Suprapubic skin (tissue), 4 donors: ENCODE measurements at regions not wholly inside any gene's neighbourhood (a gene's known extent, or its start where the extent isn't known, plus 50 kb on each side); places are given as distances from the start of the nearest gene placed in this dataset.
"Not testable (repeated sequence)": the region's sequence is repeated elsewhere in the genome, so short reads cannot be mapped to it uniquely, and the experiment has no call there.

ENCODE experiments used
- CTCF ChIP-seq, 2 donors: fragments of 200-600 bp in 1 of 2; fragments of 450-650 bp in 1 of 2; sonication (generic) in 1 of 2; IDR thresholded peaks; one replicate each; pipeline ENCODE4 v1.5.1; 2016 to 2019; ENCODE audit warnings: antibody characterized with exemption in 2 of 2, mild to moderate bottlenecking in 1 of 2, moderate library complexity in 1 of 2
- EP300 ChIP-seq: sonication (generic); formaldehyde crosslinking; IDR thresholded peaks from one replicate; pipeline ENCODE4 v1.6.1; 2017; ENCODE audit warnings: antibody characterized with exemption
- POLR2A ChIP-seq, 2 donors: fragments of 450-650 bp; IDR thresholded peaks; one replicate each; pipeline ENCODE4 v1.6.1; 2017; ENCODE audit warnings: antibody characterized with exemption in 2 of 2, mild to moderate bottlenecking in 2 of 2, moderate library complexity in 2 of 2
- POLR2AphosphoS5 ChIP-seq, 3 donors: sonication (generic); formaldehyde crosslinking; IDR thresholded peaks; one replicate each; pipeline ENCODE4 v1.6.1; 2017; ENCODE audit warnings: antibody characterized with exemption in 3 of 3

DNA sequence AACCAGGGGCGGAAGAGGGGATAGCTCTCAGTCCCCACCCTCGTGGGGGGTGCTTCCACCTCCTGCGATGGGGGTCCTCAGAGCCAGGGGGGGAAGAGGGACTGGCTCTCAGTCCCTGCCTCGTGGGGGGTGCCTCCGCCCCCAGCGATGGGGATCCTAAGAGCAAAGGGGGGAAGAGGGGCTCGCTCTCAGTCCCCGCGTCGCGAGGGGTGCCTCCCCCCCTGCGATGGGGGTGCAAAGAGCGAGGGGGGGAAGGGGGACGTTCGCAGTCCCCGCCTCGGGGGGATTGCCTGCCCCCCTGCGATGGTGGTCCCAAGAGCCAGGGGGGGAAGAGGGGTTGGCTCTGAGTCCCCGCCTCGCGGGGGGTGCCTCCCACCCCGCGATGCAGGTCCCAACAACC lies 159.9 kb downstream of the ATP6V0E2 start:
- not testable (repeated sequence) for TF ChIP-seq POLR2AphosphoS5 (IDR thresholded peaks at IDR 0.05); CTCF (IDR thresholded peaks at IDR 0.05); POLR2A (IDR thresholded peaks at IDR 0.05); EP300
